ENCODE measurements at regions not wholly inside any gene's neighbourhood (a gene's known extent, or its start where the extent isn't known, plus 50 kb on each side); places are given as distances from the start of the nearest gene placed in this dataset.

DNA sequence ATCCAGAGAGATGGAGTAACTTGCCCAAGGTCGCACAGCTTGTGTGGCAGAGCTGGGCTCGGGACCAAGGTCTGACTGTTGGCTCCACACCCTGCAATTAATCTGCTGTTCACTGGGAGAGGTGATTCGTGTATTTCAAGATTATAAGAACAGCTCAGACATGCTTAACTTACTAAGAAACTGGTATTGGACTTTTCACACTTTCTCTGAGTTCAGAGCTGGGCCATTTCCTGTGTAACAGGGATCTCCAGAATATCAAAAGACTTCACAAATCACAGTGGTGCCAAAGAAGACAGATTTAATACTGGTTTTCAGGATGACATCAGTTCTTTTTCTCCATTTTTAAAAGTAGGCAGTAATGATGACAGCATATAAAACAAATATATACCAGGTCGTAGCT, 156.8 kb upstream of the UBE2E1 start:
- intact Hi-C loops (cut with DNase I, micrococcal nuclease) = no loop called here
- POLR2A ChIA-PET = no interaction called here

DNA sequence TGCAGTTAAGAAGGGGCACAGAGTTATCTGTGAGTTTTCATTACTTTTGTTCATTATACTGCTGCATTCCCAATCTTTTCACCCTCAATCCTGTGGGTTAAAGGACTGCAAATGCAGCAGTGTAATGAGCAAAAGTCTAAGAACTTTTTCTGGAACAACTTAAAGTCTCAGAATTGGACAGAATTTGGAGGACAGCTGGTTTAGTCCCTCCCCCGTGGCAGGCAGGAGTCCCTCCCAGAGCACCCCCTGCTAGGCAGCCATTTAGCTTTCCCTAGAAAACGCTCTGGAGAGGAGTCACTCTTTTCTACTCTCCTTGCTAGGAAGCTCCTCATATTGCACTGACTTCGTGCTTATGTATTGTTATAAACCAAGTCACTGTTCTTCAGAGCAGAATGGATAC, 156.3 kb upstream of the UBE2E1 start:
- no peaks in the 10 kb centered on the region for H3K36me3 Mint-ChIP-seq (ENCODE audit: low read depth)
- no peak for ATAC-seq (ENCODE audit: poor library complexity)
- H3K9me3 Mint-ChIP-seq = no peaks in the 10 kb centered on the region
- no peak overlapping the region for H3K27ac ChIP-seq (ENCODE audit: low read depth in 1 of 2, low read length in 2 of 2)
- H3K27me3 Mint-ChIP-seq = peaks cover 4% of the 10 kb centered on the region
- H3K4me3 Mint-ChIP-seq = no peak overlapping the region
- no peaks in the 10 kb centered on the region for H3K9me3 ChIP-seq (ENCODE audit: control insufficient read depth in 1 of 2, insufficient read depth in 1 of 2, low read length in 2 of 2)
- no peak for TF ChIP-seq CTCF (IDR thresholded peaks at IDR 0.05)
- ChIA-PET CTCF (no interaction called here), POLR2A (no interaction called here)
- no peaks in the 10 kb centered on the region for H3K4me1 ChIP-seq (ENCODE audit: insufficient read depth, low read length)
- H3K4me1 Mint-ChIP-seq (ENCODE audit: low read depth) = no peaks in the 10 kb centered on the region
- no peak overlapping the region for H3K4me3 ChIP-seq (ENCODE audit: low read length)
- intact Hi-C loops (cut with DNase I, micrococcal nuclease) = no loop called here
- H3K27ac Mint-ChIP-seq = no peak overlapping the region
- no peaks in the 10 kb centered on the region for H3K27me3 ChIP-seq (ENCODE audit: control insufficient read depth in 1 of 2, insufficient read depth in 2 of 2, low read length in 2 of 2)
- no peaks in the 10 kb centered on the region for H3K36me3 ChIP-seq (ENCODE audit: insufficient read depth, low read length)
- DNase-seq = no peak

More for the DNA sequence above, 156.8 kb upstream of the UBE2E1 start:
- no peaks in the 10 kb centered on the region for H3K9me3 Mint-ChIP-seq
- DNase-seq (no peak), ATAC-seq (ENCODE audit: poor library complexity) (no peak)
- CTCF ChIA-PET = no interaction called here
- no peak overlapping the region for H3K27ac Mint-ChIP-seq
- H3K27me3 Mint-ChIP-seq = peaks cover 4% of the 10 kb centered on the region
- Histone ChIP-seq H3K36me3 (ENCODE audit: insufficient read depth, low read length) (no peaks in the 10 kb centered on the region), H3K4me3 (ENCODE audit: low read length) (no peak overlapping the region), H3K4me1 (ENCODE audit: insufficient read depth, low read length) (no peaks in the 10 kb centered on the region), H3K27me3 (ENCODE audit: control insufficient read depth in 1 of 2, insufficient read depth in 2 of 2, low read length in 2 of 2) (no peaks in the 10 kb centered on the region), H3K9me3 (ENCODE audit: control insufficient read depth in 1 of 2, insufficient read depth in 1 of 2, low read length in 2 of 2) (no peaks in the 10 kb centered on the region), H3K27ac (ENCODE audit: low read depth in 1 of 2, low read length in 2 of 2) (no peak overlapping the region)
- no peak for TF ChIP-seq CTCF (IDR thresholded peaks at IDR 0.05)
- no peaks in the 10 kb centered on the region for H3K36me3 Mint-ChIP-seq (ENCODE audit: low read depth)
- H3K4me3 Mint-ChIP-seq = no peak overlapping the region
- H3K4me1 Mint-ChIP-seq (ENCODE audit: low read depth) = no peaks in the 10 kb centered on the region

DNA sequence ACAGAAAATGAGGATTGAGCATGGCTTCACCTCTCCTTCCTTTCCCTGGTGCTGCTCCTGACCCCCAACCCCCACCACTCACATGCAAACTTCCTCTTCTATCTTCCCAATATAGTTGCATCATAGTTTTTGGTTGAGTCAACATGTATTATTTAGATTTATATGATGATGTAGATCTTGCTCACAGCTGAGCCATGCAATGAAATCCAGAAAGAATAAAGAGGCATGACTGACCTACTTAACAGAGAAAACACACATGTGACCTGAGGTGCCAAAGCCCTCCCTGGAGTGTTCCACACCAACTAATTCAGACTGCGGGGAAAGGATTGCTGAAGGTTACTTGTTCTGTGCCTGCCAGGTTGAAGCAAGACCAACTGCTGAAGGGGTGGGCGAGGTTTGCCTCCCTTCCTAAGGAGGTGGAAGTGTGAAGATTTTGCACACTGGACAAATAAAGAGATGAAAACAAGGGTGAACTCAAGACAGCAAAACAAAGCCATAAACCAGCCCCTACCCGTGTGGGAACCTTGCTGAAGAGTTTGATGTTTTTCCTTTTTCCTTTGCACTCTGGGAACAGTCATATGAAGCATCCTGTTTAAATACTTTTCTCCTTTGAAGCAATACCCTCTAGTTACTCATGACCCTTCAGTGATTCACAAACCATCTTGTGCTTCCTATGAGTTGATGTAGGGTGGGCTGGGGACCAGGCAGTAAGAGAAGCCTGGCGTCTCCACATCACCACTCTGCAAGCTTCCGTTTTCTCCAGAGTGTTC, 155.2 kb upstream of the UBE2E1 start:
- Histone ChIP-seq H3K27me3 (ENCODE audit: control insufficient read depth in 1 of 2, insufficient read depth in 2 of 2, low read length in 2 of 2) (no peaks in the 10 kb centered on the region), H3K4me3 (ENCODE audit: low read length) (no peak overlapping the region), H3K36me3 (ENCODE audit: insufficient read depth, low read length) (no peaks in the 10 kb centered on the region), H3K4me1 (ENCODE audit: insufficient read depth, low read length) (no peaks in the 10 kb centered on the region), H3K9me3 (ENCODE audit: control insufficient read depth in 1 of 2, insufficient read depth in 1 of 2, low read length in 2 of 2) (no peaks in the 10 kb centered on the region), H3K27ac (ENCODE audit: low read depth in 1 of 2, low read length in 2 of 2) (no peak overlapping the region)
- Mint-ChIP-seq H3K36me3 (ENCODE audit: low read depth) (no peaks in the 10 kb centered on the region), H3K27me3 (peaks cover 4% of the 10 kb centered on the region), H3K9me3 (no peaks in the 10 kb centered on the region), H3K4me1 (ENCODE audit: low read depth) (no peaks in the 10 kb centered on the region), H3K27ac (no peak overlapping the region), H3K4me3 (no peak overlapping the region)
- TF ChIP-seq CTCF (IDR thresholded peaks at IDR 0.05) = no peak
- ChIA-PET POLR2A (no interaction called here), CTCF (no interaction called here)
- intact Hi-C loops (cut with DNase I, micrococcal nuclease) = no loop called here
- peak in 2 of 14 experiments; percentile 22 to 35 for DNase-seq
- no peak for ATAC-seq (ENCODE audit: poor library complexity)
